ENCODE measurements at regions not wholly inside any gene's neighbourhood (a gene's known extent, or its start where the extent isn't known, plus 50 kb on each side); places are given as distances from the start of the nearest gene placed in this dataset.
"Not testable (repeated sequence)": the region's sequence is repeated elsewhere in the genome, so short reads cannot be mapped to it uniquely, and the experiment has no call there.

- Histone ChIP-seq H3K4me3 (ENCODE audit: insufficient read depth, low read depth, low read length) (no peak overlapping the region), H3K27me3 (ENCODE audit: control insufficient read depth, insufficient read depth, low read length) (no peaks in the 10 kb centered on the region), H3K36me3 (replicated peaks; ENCODE audit: control insufficient read depth, insufficient read depth, low read length) (no peaks in the 10 kb centered on the region)
- DNase-seq: no peak
Measured at GRCh38 chr10:9126728-9127127, 1072.2 kb downstream of the GATA3 start.

- no peak for DNase-seq
- H3K27me3 ChIP-seq (ENCODE audit: control insufficient read depth, insufficient read depth, low read length): no peaks in the 10 kb centered on the region
- H3K4me3 ChIP-seq (ENCODE audit: insufficient read depth, low read depth, low read length): no peak overlapping the region
- no peaks in the 10 kb centered on the region for H3K36me3 ChIP-seq (replicated peaks; ENCODE audit: control insufficient read depth, insufficient read depth, low read length)
Measured at GRCh38 chr10:9137368-9137767, 1082.9 kb downstream of the GATA3 start.

GRCh38 chr10:9138829-9139228 is 1084.3 kb downstream of the GATA3 start:
- not testable (repeated sequence) for H3K4me3 ChIP-seq (ENCODE audit: insufficient read depth, low read depth, low read length); H3K36me3 ChIP-seq (replicated peaks; ENCODE audit: control insufficient read depth, insufficient read depth, low read length); DNase-seq; H3K27me3 ChIP-seq (ENCODE audit: control insufficient read depth, insufficient read depth, low read length)

GRCh38 chr10:9140373-9140772 is 1085.9 kb downstream of the GATA3 start:
- no peak overlapping the region for H3K4me3 ChIP-seq (ENCODE audit: insufficient read depth, low read depth, low read length)
- no peaks in the 10 kb centered on the region; the same call in 1 of the 2 replicates for H3K27me3 ChIP-seq (ENCODE audit: control insufficient read depth, insufficient read depth, low read length)
- H3K36me3 ChIP-seq (replicated peaks; ENCODE audit: control insufficient read depth, insufficient read depth, low read length): no peaks in the 10 kb centered on the region
- DNase-seq: no peak

GRCh38 chr10:9147475-9147874 is 1093.0 kb downstream of the GATA3 start:
- H3K4me3 ChIP-seq (ENCODE audit: insufficient read depth, low read depth, low read length): no peak overlapping the region
- no peaks in the 10 kb centered on the region for H3K36me3 ChIP-seq (replicated peaks; ENCODE audit: control insufficient read depth, insufficient read depth, low read length)
- no peak for DNase-seq
- H3K27me3 ChIP-seq (ENCODE audit: control insufficient read depth, insufficient read depth, low read length): no peaks in the 10 kb centered on the region; the same call in 1 of the 2 replicates

- DNase-seq: no peak
- Histone ChIP-seq H3K36me3 (replicated peaks; ENCODE audit: control insufficient read depth, insufficient read depth, low read length) (no peaks in the 10 kb centered on the region), H3K4me3 (ENCODE audit: insufficient read depth, low read depth, low read length) (no peak overlapping the region), H3K27me3 (ENCODE audit: control insufficient read depth, insufficient read depth, low read length) (no peaks in the 10 kb centered on the region; the same call in 1 of the 2 replicates)
Measured at GRCh38 chr10:9149134-9149533, 1094.6 kb downstream of the GATA3 start.

- not testable (repeated sequence) for H3K36me3 ChIP-seq (replicated peaks; ENCODE audit: control insufficient read depth, insufficient read depth, low read length); H3K27me3 ChIP-seq (ENCODE audit: control insufficient read depth, insufficient read depth, low read length); H3K4me3 ChIP-seq (ENCODE audit: insufficient read depth, low read depth, low read length); DNase-seq
Measured at GRCh38 chr10:9153057-9153456, 1098.6 kb downstream of the GATA3 start.

GRCh38 chr10:9157656-9158055 is 1103.2 kb downstream of the GATA3 start:
- no peaks in the 10 kb centered on the region for H3K36me3 ChIP-seq (replicated peaks; ENCODE audit: control insufficient read depth, insufficient read depth, low read length)
- H3K4me3 ChIP-seq (ENCODE audit: insufficient read depth, low read depth, low read length): no peak overlapping the region
- DNase-seq: no peak
- H3K27me3 ChIP-seq (ENCODE audit: control insufficient read depth, insufficient read depth, low read length): no peaks in the 10 kb centered on the region

GRCh38 chr10:9158675-9159074 is 1104.2 kb downstream of the GATA3 start:
- Histone ChIP-seq H3K4me3 (ENCODE audit: insufficient read depth, low read depth, low read length) (no peak overlapping the region), H3K27me3 (ENCODE audit: control insufficient read depth, insufficient read depth, low read length) (no peaks in the 10 kb centered on the region), H3K36me3 (replicated peaks; ENCODE audit: control insufficient read depth, insufficient read depth, low read length) (no peaks in the 10 kb centered on the region)
- no peak for DNase-seq

- DNase-seq: no peak
- Histone ChIP-seq H3K36me3 (replicated peaks; ENCODE audit: control insufficient read depth, insufficient read depth, low read length) (no peaks in the 10 kb centered on the region), H3K4me3 (ENCODE audit: insufficient read depth, low read depth, low read length) (no peak overlapping the region), H3K27me3 (ENCODE audit: control insufficient read depth, insufficient read depth, low read length) (no peaks in the 10 kb centered on the region)
Measured at GRCh38 chr10:9160275-9160674, 1105.8 kb downstream of the GATA3 start.

GRCh38 chr10:9163699-9164098 is 1109.2 kb downstream of the GATA3 start:
- no peak for DNase-seq
- no peak overlapping the region for H3K4me3 ChIP-seq (ENCODE audit: insufficient read depth, low read depth, low read length)
- H3K27me3 ChIP-seq (ENCODE audit: control insufficient read depth, insufficient read depth, low read length): no peaks in the 10 kb centered on the region
- H3K36me3 ChIP-seq (replicated peaks; ENCODE audit: control insufficient read depth, insufficient read depth, low read length): no peaks in the 10 kb centered on the region

GRCh38 chr10:9166770-9167169 is 1112.3 kb downstream of the GATA3 start:
- no peak for DNase-seq
- no peaks in the 10 kb centered on the region for H3K36me3 ChIP-seq (replicated peaks; ENCODE audit: control insufficient read depth, insufficient read depth, low read length)
- H3K27me3 ChIP-seq (ENCODE audit: control insufficient read depth, insufficient read depth, low read length): no peaks in the 10 kb centered on the region
- no peak overlapping the region for H3K4me3 ChIP-seq (ENCODE audit: insufficient read depth, low read depth, low read length)

GRCh38 chr10:9172276-9172675 is 1117.8 kb downstream of the GATA3 start:
- no peak for DNase-seq
- no peaks in the 10 kb centered on the region for H3K36me3 ChIP-seq (replicated peaks; ENCODE audit: control insufficient read depth, insufficient read depth, low read length)
- H3K27me3 ChIP-seq (ENCODE audit: control insufficient read depth, insufficient read depth, low read length): no peaks in the 10 kb centered on the region
- no peak overlapping the region for H3K4me3 ChIP-seq (ENCODE audit: insufficient read depth, low read depth, low read length)

GRCh38 chr10:9175200-9175599 is 1120.7 kb downstream of the GATA3 start:
- Histone ChIP-seq H3K36me3 (replicated peaks; ENCODE audit: control insufficient read depth, insufficient read depth, low read length) (no peaks in the 10 kb centered on the region), H3K4me3 (ENCODE audit: insufficient read depth, low read depth, low read length) (no peak overlapping the region), H3K27me3 (ENCODE audit: control insufficient read depth, insufficient read depth, low read length) (no peaks in the 10 kb centered on the region)
- no peak for DNase-seq

GRCh38 chr10:9183197-9183880 is 1128.9 kb downstream of the GATA3 start:
- not testable (repeated sequence) for H3K4me3 ChIP-seq (ENCODE audit: insufficient read depth, low read depth, low read length); H3K27me3 ChIP-seq (ENCODE audit: control insufficient read depth, insufficient read depth, low read length); DNase-seq; H3K36me3 ChIP-seq (replicated peaks; ENCODE audit: control insufficient read depth, insufficient read depth, low read length)
